DLD1 (cell line): ENCODE measurements at regions not wholly inside any gene's neighbourhood (a gene's known extent, or its start where the extent isn't known, plus 50 kb on each side); places are given as distances from the start of the nearest gene placed in this dataset.

Experiments
- in situ Hi-C: cut with HindIII; loops from 2 replicates; pipeline ENCODE4 v1.10.0; 2017; ENCODE audit warnings: low sequenced_read_pairs

- in situ Hi-C loops = no loop called here
Measured at GRCh38 chr2:104664672-104665071, 189.2 kb upstream of the POU3F3 start.

DNA sequence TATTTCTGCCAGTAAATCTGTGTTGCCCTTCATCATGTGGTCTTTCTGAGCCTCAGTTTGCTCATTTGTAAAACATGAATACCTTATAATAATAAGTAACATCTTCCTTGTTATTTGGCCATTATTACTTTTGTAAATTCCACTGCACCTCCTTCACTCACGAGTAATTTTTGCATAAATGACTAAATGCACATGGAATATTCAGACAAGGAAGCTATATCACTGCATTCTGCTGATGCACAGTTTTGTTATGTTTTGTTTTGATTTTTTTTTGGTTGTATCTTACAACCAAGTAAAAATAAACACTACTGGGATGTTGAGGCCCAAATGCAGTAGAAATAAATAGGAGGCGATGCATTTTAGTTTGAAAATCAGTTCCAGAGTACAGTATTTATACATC is 185.3 kb upstream of the POU3F3 start:
- in situ Hi-C loops = no loop called here

DNA sequence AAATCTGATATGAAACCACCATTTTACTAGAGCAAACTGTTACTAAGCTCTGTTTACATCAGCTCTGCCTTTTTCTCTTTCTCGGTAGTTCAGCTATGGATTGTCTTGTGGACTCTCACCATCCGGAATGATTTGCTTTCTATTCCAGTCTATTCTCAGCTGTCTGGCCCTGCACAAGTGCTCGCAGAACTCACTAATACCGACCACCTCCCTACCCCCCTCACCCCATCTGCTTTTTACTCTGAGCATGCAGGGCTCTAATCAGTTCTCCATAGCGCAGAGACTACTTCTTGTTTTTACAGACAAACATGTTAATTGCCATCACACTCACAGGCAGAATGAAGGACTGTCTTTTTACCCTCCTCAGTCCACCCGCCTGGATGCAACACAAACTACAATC is 180.7 kb upstream of the POU3F3 start:
- in situ Hi-C loops = no loop called here

DNA sequence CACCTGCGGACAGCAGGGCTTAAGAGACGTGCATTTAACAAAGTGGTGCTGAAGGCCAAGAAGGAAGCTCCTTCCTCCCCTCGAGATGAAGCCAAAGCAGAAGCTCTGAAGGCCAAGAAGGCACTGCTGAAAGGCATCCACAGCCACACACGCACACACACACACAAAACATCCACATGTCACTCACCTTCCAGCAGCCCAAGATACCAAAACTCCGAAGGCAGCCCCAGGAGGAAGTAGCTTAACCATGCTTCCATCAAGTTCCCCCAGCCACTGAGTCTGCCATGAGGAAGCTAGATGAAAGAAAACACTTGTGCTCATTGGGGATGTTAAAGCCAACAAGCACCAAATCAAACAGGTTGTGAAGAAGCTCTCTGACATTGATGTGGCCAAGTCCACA is 175.7 kb upstream of the POU3F3 start:
- in situ Hi-C loops = no loop called here

GRCh38 chr2:104685591-104685990 is 168.3 kb upstream of the POU3F3 start:
- in situ Hi-C loops = no loop called here

DNA sequence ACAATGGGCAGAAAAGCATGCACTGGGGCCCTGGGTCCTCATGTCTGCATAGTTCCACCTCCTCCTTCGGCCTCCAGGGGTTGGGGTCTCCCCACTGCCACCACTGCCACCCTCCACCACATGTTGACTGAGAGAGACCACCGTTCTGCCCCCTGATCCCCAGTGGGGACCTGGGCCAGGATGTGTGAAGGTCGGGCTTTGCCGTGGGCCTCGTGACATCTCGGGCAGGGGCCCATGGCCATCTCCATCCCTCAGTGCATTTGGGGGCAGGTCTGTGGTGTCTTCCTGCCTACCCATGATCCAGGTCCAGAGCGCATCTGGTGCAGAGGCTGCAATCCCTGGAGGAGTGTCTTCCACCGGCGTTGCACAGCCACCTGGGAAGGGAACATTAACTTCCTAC is 166.8 kb upstream of the POU3F3 start:
- in situ Hi-C loops = no loop called here

DNA sequence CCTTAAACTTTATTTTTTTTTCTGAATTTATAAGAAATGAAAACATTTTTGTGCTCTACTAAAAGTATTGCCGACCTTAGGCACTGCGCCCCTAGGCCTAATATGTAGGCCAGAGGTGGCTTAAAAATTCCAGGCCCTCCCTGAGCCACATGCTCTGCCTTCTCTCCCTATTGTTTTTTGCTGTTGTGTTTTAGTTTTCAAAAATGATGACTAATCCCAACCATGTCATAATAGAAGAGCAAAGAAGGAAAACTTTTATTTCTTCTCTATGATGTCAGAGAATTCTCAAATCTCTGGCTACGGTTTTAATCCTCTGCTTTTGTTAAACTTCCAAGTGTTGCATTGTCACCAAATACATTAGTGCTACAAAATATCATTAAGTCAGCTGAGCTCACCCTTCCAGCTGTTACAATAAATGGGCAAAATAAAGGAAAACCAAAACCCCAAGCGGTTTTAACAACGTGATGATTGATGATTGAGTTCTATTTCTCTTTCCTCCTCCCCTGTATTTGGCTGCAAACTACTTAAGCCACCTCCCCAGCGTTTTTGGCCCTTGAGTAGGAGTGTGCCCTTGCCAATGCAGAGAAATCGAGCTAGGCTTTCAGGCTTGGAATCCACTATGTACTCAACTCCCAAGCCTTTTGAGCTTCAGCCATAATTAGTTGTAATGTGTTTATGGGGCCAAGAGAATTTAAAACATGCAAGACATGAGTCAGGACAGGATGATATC is 163.5 kb upstream of the POU3F3 start:
- in situ Hi-C loops = no loop called here

GRCh38 chr2:104698276-104698675 is 155.6 kb upstream of the POU3F3 start:
- in situ Hi-C loops = no loop called here

DNA sequence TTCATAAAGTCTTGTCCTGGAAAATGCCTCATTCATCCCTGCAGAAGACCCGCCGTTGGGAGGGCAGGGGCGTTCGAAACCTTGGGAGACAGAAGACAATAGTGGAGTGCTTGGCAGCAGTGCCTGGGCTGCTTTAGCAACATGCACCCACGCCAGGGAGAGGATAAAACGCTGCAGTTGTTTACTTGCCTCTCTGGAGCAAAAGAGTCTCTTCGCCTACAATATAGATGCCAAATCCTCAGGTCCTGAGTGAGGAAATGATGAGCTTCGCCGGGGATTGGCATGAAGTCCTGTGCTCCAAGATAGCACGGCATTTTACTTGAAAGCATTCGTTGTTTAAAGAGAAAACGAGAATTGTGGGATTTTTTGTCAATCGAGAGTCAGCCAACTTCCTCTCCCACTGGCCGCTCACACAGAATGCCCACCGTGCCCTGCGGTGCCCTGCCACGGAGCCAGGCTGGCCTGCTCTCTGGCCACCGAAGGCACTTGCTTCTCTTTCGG is 152.5 kb upstream of the POU3F3 start:
- in situ Hi-C loops = no loop called here

DNA sequence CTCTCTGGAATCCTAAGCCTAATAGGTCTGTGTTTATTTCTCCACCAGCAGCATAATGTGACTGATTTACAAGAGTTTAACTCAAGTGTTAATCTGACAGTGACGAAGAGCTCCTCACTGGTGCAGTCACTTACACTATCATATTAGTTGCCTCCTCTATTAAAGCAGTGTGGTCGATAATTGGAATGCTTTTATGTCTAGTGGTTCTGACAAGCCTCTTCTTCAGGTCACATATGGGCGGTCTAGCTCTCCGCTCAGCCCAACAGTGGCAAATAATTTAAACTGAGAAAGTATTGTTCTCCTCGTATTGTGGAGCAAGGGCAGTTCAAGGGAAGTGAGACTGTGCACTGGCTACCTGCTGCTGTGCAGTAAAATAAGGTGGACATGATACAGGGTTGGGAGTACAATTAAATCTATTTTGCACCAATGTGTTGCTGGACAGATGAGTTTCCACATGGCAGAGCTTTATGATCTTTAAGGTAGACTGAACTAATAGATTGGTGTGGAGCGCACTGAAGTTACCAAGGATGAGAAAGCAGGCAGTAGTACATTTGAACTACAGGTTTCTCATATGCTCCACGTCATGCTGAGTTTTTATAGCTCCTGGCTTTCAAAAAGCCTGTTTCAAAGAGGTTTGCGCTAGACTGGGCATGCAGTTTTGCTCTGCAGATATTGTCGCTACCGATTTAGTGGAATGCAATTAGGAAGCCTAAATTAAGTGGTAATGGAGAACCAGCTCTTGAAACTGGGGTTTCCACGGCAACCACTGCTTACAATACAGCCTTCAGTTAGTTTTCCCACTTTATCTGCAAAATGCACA is 151.7 kb upstream of the POU3F3 start:
- in situ Hi-C loops = no loop called here

- in situ Hi-C loops = no loop called here
Measured at GRCh38 chr2:104703669-104704068, 150.2 kb upstream of the POU3F3 start.

- in situ Hi-C loops = loop anchor here (5.0 kb wide), 1 partner anchor 78 kb away; no protein-coding TSS in a partner anchor
Measured at GRCh38 chr2:104704496-104705245, 149.2 kb upstream of the POU3F3 start.

- in situ Hi-C loops = loop anchor here (5.0 kb wide), 1 partner anchor 75 kb away; no protein-coding TSS in a partner anchor
Measured at GRCh38 chr2:104707056-104707455, 146.9 kb upstream of the POU3F3 start.

DNA sequence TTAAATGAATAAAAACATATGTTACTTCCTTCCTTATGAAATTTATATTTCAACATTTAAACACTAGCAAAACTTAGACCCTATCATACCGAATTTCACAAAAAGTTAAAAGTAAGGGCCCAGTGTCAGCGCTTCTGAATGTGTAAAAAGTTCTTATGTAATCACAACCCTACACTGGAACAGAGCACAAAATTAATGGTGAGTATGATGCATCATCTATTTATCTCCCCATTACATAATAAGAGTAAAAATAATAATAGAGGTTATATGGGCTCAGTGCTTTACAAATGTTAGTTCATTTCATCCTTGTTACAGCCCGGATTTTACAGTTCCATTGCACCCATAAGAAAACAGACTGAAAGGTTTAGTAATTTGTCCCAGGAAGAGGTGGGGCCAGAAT is 144.9 kb upstream of the POU3F3 start:
- in situ Hi-C loops = loop anchor here (5.0 kb wide), 1 partner anchor 73 kb away; no protein-coding TSS in a partner anchor

- in situ Hi-C loops = no loop called here
Measured at GRCh38 chr2:104716061-104716460, 137.9 kb upstream of the POU3F3 start.

- in situ Hi-C loops = no loop called here
Measured at GRCh38 chr2:104733226-104733943, 120.5 kb upstream of the POU3F3 start.

DNA sequence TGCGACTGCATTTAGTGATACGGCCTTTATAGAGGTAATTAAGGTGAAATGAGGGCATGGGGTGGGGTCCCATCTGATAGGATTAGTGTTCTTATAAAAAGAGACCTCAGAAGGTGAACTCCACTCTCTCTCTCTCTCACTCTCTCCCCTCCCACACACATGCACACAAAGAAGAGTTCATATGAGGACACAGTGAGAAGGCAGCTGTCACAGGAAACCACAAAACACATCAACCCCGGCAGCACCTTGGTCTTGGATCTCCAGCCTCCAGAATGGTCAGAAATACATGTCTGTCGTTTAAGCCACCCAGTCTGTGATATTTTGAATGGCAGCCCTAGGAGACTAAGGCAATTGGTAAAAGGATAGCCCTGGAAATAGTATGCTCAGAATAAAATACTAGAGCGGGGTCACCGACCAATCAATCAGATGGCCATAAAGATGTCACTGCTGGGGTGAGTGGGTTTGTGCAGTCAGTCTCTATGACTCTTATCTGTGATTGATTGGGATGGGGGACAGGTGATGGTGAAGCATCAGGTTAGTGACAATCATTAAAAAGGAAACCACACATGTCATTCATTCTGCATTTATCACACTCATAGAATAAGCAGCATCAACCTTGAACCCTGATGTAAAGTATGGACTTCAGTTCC is 118.9 kb upstream of the POU3F3 start:
- in situ Hi-C loops = no loop called here

DNA sequence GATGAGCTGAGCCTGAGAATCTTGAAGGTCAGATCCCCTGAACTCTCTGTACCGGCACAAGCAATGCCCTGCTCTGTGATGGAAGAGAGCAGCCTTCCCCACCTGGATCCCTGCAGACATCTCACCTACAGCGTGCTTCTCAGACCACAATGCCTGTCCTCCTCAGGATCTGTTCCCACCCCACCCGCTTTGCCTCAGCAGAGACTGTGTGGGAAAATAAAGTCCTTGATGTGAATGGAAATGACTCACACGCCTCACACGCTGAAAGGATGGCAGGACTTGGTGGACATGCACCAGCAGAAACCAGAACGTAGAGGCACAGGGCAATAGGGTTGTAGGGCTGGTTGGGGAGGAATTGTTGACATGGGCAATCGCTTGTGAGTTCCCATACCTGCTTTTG is 117.9 kb upstream of the POU3F3 start:
- in situ Hi-C loops = no loop called here

GRCh38 chr2:104741860-104742259 is 112.1 kb upstream of the POU3F3 start:
- in situ Hi-C loops = no loop called here

- in situ Hi-C loops = no loop called here
Measured at GRCh38 chr2:104744537-104744936, 109.4 kb upstream of the POU3F3 start.
